HL-60 (cell line): ENCODE measurements at regions not wholly inside any gene's neighbourhood (a gene's known extent, or its start where the extent isn't known, plus 50 kb on each side); places are given as distances from the start of the nearest gene placed in this dataset.

Experiments
- DNase-seq, 2 experiments: peaks; one replicate each; pipeline ENCODE4 v3.0.0-alpha.2; 2010 to 2020; ENCODE audit warnings: low read depth in 1 of 2, low spot score in 1 of 2
- H3K27ac ChIP-seq: fragments of 250-450 bp; sonication (Bioruptor Pico); replicated peaks from 2 replicates; pipeline ENCODE4 v1.5.1; 2020; ENCODE audit warnings: mild to moderate bottlenecking, moderate library complexity
- H3K27me3 ChIP-seq: fragments of 250-450 bp; sonication (Bioruptor Pico); 2 replicates; pipeline ENCODE4 v1.5.1; 2021; ENCODE audit warnings: mild to moderate bottlenecking, moderate library complexity; ENCODE audit not compliant: insufficient read depth, poor library complexity, severe bottlenecking
- H3K4me3 ChIP-seq: replicated peaks from 2 replicates; pipeline ENCODE4 v1.5.1; 2011; ENCODE audit warnings: mild to moderate bottlenecking, control low read depth, low read length; ENCODE audit not compliant: insufficient read depth
- CTCF ChIP-seq: IDR thresholded peaks from one replicate; pipeline ENCODE4 v1.5.1; 2011; ENCODE audit warnings: low read length, control low read depth, inconsistent platforms; ENCODE audit not compliant: insufficient read depth
- GABPA ChIP-seq: IDR thresholded peaks from 2 replicates; pipeline ENCODE4 v1.6.1; 2012; ENCODE audit warnings: low read depth
- POLR2AphosphoS5 ChIP-seq: IDR thresholded peaks from 2 replicates; pipeline ENCODE4 v1.6.1; 2012; ENCODE audit warnings: low read depth
- SPI1 ChIP-seq: IDR thresholded peaks from 2 replicates; pipeline ENCODE4 v1.6.1; 2012; ENCODE audit warnings: low read depth, mild to moderate bottlenecking, borderline replicate concordance
- TF ChIP-seq, protein P1 (sequence below): IDR thresholded peaks from 2 replicates; pipeline ENCODE4 v1.6.1; 2012; ENCODE audit warnings: low read depth; ENCODE audit not compliant: insufficient replicate concordance

DNA sequence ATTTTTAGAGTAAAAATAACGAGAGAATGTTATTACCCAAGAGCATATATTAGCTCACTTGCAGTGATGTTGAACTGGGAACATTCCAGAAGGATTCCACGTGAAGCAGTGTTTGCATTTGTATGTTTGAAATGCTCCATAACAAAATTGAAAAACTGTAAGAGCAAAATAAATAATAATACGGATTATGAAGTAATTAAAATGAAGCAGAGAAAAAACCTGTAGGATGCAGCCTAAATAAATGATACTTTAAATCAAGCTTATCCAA, 203.3 kb downstream of the BAMBI start:
- no peak overlapping the region for H3K4me3 ChIP-seq
- no peaks in the 10 kb centered on the region for H3K27me3 ChIP-seq
- TF ChIP-seq POLR2AphosphoS5 (no peak), CTCF (no peak), SPI1 (no peak), GABPA (no peak)
- TF ChIP-seq, protein P1, sequence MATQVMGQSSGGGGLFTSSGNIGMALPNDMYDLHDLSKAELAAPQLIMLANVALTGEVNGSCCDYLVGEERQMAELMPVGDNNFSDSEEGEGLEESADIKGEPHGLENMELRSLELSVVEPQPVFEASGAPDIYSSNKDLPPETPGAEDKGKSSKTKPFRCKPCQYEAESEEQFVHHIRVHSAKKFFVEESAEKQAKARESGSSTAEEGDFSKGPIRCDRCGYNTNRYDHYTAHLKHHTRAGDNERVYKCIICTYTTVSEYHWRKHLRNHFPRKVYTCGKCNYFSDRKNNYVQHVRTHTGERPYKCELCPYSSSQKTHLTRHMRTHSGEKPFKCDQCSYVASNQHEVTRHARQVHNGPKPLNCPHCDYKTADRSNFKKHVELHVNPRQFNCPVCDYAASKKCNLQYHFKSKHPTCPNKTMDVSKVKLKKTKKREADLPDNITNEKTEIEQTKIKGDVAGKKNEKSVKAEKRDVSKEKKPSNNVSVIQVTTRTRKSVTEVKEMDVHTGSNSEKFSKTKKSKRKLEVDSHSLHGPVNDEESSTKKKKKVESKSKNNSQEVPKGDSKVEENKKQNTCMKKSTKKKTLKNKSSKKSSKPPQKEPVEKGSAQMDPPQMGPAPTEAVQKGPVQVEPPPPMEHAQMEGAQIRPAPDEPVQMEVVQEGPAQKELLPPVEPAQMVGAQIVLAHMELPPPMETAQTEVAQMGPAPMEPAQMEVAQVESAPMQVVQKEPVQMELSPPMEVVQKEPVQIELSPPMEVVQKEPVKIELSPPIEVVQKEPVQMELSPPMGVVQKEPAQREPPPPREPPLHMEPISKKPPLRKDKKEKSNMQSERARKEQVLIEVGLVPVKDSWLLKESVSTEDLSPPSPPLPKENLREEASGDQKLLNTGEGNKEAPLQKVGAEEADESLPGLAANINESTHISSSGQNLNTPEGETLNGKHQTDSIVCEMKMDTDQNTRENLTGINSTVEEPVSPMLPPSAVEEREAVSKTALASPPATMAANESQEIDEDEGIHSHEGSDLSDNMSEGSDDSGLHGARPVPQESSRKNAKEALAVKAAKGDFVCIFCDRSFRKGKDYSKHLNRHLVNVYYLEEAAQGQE: no peak
- H3K27ac ChIP-seq: no peak overlapping the region
- DNase-seq: no peak

DNA sequence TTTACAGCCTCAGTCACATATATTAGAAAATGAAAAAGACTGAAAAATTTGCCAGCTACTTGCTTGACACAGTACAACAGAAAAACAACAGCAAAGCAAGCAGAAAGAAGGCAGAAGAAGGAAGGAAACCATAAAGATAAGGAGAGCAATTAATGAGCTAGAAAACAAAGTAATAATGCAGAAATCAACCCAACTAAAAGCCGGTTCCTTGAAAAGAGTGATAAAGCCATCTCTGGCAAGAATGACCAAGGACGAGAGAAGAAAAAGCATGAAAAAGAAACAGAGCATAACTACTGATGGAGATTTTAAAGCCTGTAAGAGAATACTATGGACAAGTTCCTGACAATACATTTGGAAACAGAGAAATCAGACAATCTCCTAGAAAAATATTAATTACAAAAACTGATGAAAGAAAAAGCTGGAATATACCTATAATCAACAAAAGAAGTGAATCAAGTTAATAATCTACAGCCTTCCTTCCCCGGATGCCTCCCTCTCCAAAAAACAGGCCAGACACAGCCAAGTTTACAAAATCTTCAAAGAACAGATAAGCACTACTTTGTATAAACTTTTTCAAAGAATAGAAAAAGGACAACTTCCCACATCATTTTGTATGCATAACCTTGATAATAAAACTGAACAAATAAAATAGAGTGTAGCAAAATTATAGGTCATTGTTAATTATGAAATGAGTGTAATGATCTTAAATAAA, 204.0 kb downstream of the BAMBI start:
- TF ChIP-seq SPI1: no peak
- no peak for TF ChIP-seq CTCF
- no peak for TF ChIP-seq POLR2AphosphoS5
- TF ChIP-seq, protein P1: no peak
- TF ChIP-seq GABPA: no peak
- no peaks in the 10 kb centered on the region for H3K27me3 ChIP-seq
- DNase-seq: no peak
- H3K4me3 ChIP-seq: no peak overlapping the region
- no peak overlapping the region for H3K27ac ChIP-seq

GRCh38 chr10:28883741-28884423, 206.6 kb downstream of the BAMBI start:
- no peak overlapping the region for H3K4me3 ChIP-seq
- no peak for DNase-seq
- no peak overlapping the region for H3K27ac ChIP-seq
- TF ChIP-seq CTCF: no peak
- TF ChIP-seq, protein P1: no peak
- no peaks in the 10 kb centered on the region for H3K27me3 ChIP-seq
